ENCODE measurements at regions not wholly inside any gene's neighbourhood (a gene's known extent, or its start where the extent isn't known, plus 50 kb on each side); places are given as distances from the start of the nearest gene placed in this dataset.

DNA sequence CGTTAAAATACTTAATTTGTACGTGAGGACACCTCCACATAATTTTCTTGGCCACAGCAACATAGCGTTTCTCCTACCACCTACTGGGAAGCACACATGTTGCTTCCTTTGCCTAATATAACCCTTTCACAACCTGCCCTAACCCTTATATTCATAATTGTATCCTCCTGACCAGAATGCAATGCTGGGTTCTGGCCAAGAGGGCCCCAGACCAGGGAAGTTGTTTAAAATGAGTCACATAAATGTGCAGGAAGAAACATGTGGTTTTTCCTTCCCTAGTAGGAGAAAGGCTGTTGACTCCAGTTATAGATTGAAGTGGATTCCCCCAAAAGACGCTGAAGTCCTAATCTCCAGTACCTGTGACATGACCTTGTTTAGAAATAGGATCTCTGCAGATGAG, 187.3 kb downstream of the NUFIP1 start (continued):
- no peak for TF ChIP-seq MAZ (IDR thresholded peaks at IDR 0.05; ENCODE audit: borderline replicate concordance, low read depth, low read length)
- no peak for TF ChIP-seq MAZ (CRISPR knock-in tag; IDR thresholded peaks at IDR 0.05; ENCODE audit: low read depth)
- no peak for TF ChIP-seq ZNF616 (CRISPR knock-in tag; IDR thresholded peaks at IDR 0.05; ENCODE audit: low read depth)
- no peak for TF ChIP-seq ZNF274 (CRISPR knock-in tag; IDR thresholded peaks at IDR 0.05)
- no peak for TF ChIP-seq ZNF563 (CRISPR knock-in tag; IDR thresholded peaks at IDR 0.05)
- no peak for TF ChIP-seq RFXAP (CRISPR knock-in tag; IDR thresholded peaks at IDR 0.05; ENCODE audit: borderline replicate concordance)
- no peak for TF ChIP-seq TMF1 (CRISPR knock-in tag; IDR thresholded peaks at IDR 0.05; ENCODE audit: low read depth)

GRCh38 chr13:44800626-44801025, 188.6 kb downstream of the NUFIP1 start:
- POLR2A ChIA-PET, result no interaction called here
- CTCF ChIA-PET (ENCODE audit: low intra/inter-chr PET ratio, low total read pairs), result no interaction called here
- Histone ChIP-seq H3K36me3 (replicated peaks in 1 of 2; ENCODE audit: control insufficient read depth in 1 of 2, insufficient read depth in 2 of 2, low read length in 2 of 2) (no peaks in the 10 kb centered on the region), H3K9ac (ENCODE audit: insufficient read depth, low read depth, low read length) (no peak overlapping the region), H3K4me2 (ENCODE audit: low read depth, low read length) (no peak overlapping the region), H3K27me3 (ENCODE audit: control insufficient read depth in 1 of 2, insufficient read depth in 2 of 2, low read length in 2 of 2) (no peaks in the 10 kb centered on the region; a peak in 1 of 5 replicates), H3K4me1 (ENCODE audit: insufficient read depth, low read length) (no peaks in the 10 kb centered on the region), H2AFZ (ENCODE audit: low read length) (no peak overlapping the region), H3K9me3 (ENCODE audit: low read length) (no peaks in the 10 kb centered on the region), H3K4me3 (replicated peaks in 1 of 3; ENCODE audit: insufficient read depth in 1 of 3, low read depth in 2 of 3, low read length in 3 of 3) (no peak overlapping the region), H3K27ac (ENCODE audit: extremely low read length, insufficient read depth, low read length) (no peak overlapping the region), H4K20me1 (ENCODE audit: insufficient read depth, low read length) (no peaks in the 10 kb centered on the region), H3K79me2 (ENCODE audit: insufficient read depth, low read length) (no peaks in the 10 kb centered on the region)
- intact Hi-C loops (cut with micrococcal nuclease; ENCODE audit: unreplicated experiment) (no loop called here), in situ Hi-C loops (cut with HindIII; ENCODE audit: extremely low pct_ligation_motif_present, low pct_unique_long_range_greater_than_20kb) (no loop called here)
- no peak for FAIRE-seq
- WGBS (ENCODE audit: low lambda C conversion rate), result 60% methylated on average over 2 of the region's 5 CpGs
- no peak for ATAC-seq
- no TSS peak for BruUV-seq (replicated peaks)
- TF ChIP-seq FOXA3 (CRISPR knock-in tag; IDR thresholded peaks at IDR 0.05) (no peak), KAT2B (IDR thresholded peaks at IDR 0.05; ENCODE audit: borderline replicate concordance, low read depth, low read length) (no peak)
- TF ChIP-seq, protein P1, sequence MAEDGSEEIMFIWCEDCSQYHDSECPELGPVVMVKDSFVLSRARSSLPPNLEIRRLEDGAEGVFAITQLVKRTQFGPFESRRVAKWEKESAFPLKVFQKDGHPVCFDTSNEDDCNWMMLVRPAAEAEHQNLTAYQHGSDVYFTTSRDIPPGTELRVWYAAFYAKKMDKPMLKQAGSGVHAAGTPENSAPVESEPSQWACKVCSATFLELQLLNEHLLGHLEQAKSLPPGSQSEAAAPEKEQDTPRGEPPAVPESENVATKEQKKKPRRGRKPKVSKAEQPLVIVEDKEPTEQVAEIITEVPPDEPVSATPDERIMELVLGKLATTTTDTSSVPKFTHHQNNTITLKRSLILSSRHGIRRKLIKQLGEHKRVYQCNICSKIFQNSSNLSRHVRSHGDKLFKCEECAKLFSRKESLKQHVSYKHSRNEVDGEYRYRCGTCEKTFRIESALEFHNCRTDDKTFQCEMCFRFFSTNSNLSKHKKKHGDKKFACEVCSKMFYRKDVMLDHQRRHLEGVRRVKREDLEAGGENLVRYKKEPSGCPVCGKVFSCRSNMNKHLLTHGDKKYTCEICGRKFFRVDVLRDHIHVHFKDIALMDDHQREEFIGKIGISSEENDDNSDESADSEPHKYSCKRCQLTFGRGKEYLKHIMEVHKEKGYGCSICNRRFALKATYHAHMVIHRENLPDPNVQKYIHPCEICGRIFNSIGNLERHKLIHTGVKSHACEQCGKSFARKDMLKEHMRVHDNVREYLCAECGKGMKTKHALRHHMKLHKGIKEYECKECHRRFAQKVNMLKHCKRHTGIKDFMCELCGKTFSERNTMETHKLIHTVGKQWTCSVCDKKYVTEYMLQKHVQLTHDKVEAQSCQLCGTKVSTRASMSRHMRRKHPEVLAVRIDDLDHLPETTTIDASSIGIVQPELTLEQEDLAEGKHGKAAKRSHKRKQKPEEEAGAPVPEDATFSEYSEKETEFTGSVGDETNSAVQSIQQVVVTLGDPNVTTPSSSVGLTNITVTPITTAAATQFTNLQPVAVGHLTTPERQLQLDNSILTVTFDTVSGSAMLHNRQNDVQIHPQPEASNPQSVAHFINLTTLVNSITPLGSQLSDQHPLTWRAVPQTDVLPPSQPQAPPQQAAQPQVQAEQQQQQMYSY (CRISPR knock-in tag; IDR thresholded peaks at IDR 0.05), result peak; percentile 38; the same call in 1 of the 2 replicates
- DNase-seq (ENCODE audit: low spot score), result no peak
